Inflammatory macrophage (primary cell): ENCODE measurements at regions not wholly inside any gene's neighbourhood (a gene's known extent, or its start where the extent isn't known, plus 50 kb on each side); places are given as distances from the start of the nearest gene placed in this dataset.
"Not testable (repeated sequence)": the region's sequence is repeated elsewhere in the genome, so short reads cannot be mapped to it uniquely, and the experiment has no call there.

ENCODE experiments used
- DNase-seq, 2 donors: peaks; one replicate each; pipeline ENCODE4 v3.0.0-alpha.2; 2020 to 2022

DNA sequence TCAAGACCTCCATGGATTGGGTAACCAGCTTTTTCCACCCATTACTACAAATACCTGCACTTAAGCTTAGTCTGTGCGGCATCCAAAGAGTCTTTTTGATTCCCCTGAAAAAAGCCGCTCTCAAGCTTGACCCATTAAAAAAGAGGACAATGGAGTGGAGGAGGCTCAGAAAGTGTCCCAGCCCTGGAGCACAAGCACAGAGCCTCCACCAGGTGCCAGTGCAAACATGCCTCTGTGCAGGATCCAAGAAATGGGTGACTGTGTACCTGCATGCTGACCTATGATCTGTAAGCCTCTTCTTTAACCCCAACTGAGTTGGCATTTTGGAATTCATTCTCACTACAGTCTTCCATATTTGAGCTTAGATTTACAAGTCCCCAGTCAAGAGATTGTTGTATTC is 168.3 kb upstream of the TLE4 start:
- no peak for DNase-seq

DNA sequence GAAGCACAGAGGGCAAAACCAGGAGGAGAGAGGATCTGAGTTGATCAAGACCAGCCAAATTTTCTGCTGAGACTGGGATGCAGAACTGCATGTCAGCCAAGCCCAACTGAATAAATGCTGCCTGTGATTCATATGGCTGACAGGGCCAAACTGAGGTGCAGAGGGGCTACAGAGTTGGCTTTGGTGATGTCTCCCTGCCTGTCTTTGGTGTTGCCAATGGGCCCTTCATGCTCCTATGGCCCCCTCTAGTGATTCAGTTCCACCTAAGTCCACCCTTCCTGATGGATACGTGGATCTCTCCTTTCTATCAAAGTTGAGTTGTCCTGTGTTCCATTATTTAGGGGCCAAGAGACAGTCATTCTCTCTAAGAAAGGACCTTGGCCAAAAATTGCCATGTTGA is 163.6 kb upstream of the TLE4 start:
- DNase-seq, result no peak

DNA sequence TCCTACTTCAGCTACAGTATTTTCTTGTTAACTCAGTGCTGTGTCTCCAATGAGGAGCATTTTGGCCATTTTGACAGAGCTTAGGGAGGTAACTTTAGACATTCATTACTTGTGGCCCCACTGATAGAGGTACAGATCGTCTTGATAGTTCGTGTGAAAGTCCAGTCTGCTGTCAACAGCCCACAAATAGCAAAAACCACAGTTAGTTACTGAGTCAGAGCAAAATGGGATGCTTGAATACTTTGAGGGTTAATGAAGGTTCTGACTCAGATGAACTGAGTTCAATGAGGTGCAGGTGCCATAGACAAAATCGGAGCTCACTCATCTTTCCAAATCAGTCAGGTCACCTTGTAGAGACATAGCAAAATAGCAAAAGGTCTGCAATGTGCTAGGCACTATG is 163.1 kb upstream of the TLE4 start:
- no peak for DNase-seq

DNA sequence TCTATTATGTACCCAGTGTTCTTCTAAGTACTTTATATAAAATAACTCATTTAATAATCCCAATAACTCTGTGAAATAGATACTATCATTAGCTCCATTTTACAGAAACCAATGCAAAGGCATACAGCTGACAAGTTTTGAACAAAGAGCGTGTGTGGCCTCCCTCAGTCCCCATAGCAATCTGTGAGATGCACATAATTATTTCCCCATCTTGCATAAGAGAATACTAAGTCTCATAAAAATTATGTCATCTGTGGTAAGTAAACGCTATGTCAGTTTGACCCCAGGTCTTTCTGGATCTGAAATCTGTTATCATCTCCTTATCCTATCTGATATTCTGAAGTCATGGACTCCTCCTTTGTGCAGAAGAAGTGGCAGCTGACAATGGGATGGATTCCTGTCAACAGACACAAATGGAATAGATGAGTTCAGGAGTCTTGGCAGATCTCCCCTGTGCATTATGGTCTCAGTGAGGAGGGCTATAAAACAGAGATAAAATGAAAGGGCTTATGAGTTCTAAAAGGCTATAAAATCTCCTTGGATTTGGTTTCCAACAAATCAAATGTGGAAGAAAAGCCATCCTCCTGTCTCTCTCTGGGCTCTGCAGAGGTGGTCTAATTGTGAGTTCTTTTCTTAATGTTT is 162.5 kb upstream of the TLE4 start:
- no peak for DNase-seq

DNA sequence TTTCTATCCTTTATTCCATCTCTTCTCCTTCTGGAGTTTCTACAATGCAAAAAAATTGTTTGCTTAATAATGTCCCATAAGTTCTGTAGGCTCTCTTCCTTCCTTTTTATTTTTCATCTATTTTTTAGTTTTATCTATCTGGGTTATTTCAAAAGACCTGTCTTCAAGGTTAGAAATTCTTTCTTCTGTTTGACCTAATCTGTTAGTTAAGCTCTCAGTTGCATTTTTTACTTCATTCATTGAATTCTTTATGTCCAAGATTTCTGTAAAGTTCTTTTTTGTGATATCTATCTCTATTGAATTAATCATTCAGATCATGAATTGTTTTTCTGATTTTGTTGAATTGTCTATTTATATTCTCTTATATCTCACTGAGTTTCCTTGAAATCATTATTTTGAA is 145.9 kb upstream of the TLE4 start:
- no peak for DNase-seq

DNA sequence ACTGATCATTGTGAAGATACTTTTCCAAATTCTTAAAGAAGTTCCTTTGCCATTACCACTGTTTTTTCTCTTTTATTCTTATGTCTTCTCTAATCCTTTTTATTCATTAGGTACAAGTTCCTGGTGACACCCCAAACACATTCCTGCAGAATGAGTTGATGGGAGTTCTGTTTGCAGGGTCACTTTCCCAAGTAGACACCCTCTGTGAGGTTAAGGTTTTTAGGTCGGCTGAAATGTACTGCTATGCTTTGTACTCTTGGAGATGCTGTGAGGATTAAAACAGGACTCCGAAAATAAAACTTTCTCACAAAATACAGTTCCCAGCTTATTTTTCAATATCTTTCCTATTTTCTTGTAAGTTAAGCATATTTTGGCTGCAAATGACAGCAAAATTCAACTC is 143.3 kb upstream of the TLE4 start:
- no peak for DNase-seq

DNA sequence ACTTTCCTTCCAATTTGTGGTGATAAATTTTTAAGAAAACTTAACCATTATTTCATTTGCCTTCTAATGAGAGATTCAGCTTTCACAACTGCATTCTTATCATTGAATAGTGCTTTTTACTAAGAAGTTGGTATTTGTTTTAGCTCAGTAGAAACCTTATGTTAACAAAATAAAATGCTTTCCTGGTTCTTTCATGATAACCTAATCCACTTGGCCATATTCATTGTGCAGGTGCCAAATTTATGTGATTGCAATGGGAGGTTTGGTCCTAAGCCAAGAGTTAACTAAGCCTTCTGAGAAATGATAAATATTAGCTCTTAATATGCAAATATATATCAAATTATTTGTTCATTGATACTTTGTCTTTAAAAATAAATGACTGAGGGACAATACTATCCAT is 141.1 kb upstream of the TLE4 start:
- DNase-seq, result no peak

DNA sequence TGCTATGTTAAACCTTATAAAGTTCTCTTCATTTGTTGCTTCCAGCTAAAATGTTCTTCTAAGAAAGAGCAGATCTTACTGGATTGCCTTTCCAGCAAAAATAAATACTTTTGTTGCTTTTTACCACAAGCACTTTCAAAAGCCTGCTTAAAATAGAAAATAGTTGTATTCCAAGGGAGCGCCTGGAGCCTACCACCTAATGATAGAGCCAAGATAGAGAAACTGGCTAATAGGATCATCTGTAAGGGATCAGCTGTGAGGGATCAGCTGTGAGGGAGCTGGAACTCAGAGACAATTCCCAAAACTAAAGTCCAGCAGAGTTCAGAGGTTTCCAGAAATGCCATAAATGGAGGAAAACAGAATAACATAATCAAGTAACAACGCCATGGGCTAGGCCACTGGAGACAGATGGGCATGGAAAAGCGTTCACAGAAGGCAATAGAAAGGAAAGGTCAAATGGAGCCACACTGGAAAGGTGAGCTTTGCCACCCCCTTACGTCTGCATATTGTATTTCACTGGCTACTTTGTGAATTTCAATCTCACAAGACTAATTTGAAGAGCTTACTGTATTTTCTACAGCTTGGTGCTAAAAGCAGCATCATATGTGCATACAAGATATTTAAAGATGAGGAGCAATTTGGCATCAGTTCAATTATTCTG is 140.6 kb upstream of the TLE4 start:
- DNase-seq, result no peak

DNA sequence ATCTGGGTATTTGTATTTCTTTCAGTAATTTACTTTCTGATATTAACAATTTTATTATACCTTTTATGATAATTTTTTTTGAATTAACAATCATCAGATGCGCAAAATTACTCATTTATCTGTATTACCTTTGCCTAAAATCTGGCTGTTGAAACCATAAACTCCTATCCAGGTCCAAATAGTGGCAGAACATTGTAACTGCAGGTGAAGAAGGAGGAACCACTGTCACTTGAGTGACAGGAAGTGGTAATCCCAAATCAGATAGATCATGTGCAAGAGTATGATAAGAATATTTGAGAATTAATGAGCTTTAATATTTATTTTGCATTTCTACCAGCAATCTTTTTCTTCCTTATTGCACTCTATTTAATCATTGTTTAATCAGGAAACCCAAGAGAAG is 139.3 kb upstream of the TLE4 start:
- no peak for DNase-seq

DNA sequence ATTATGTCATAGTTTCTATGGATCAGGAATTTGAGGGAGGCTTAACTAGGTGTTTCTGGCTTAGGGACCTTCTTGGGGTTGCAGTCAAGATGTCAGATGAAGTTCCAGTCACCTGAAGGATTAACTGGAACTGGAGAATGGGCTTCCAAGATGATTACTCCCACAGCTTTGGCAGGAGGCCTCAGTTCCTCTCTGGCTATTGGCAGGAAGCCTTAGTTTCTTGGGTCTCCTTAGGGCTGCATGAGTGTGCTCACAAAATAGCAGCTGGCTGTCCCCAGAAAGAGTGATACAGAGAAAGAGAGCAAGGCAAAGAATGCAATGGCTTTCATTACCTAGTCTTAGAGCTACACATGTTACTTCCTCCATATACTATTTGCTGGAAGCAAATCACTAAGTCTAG is 138.1 kb upstream of the TLE4 start:
- DNase-seq, result no peak

DNA sequence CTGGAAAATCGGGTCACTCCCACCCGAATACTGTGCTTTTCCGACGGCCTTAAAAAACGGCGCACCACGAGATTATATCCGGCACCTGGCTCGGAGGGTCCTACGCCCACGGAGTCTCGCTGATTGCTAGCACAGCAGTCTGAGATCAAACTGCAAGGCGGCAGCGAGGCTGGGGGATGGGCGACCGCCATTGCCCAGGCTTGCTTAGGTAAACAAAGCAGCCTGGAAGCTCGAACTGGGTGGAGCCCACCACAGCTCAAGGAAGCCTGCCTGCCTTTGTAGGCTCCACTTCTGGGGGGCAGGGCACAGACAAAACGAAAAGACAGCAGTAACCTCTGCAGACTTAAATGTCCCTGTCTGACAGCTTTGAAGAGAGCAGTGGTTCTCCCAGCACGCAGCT is 132.5 kb upstream of the TLE4 start:
- not testable (repeated sequence) for DNase-seq

DNA sequence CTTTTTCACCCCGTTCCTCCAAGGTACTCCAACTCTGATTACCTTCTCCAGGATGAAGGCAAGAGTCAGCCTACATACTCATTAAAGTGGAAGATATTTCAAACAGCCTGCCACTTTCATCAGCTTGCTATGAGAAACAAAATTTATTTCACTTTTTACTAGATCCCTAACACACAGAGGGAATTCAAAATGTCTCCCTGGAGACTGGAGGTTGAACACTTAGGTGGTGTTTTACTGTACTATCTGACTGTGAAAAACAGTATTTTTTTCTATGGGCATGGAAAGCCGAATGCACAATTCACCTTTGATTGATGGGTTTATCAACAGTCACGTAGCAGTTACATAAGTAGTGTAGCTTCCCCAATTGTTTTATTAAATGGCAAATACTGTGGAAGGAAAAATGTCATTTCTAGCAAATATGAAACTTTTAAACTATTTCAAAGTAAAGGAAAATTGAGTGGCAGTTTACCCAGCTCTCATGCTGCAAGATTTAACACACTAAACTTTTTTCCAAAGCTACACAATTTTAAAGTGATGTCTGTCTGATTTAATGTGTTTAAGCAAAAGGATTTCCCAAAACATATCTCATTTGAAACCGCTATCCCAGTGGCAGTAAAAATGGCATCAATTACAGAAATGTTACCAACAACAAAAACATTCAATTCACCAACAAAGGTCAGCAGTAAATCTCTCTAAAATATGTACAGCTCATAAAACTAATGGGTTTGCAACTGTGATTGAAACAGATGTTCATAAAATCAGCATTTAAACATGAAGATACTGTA is 125.0 kb upstream of the TLE4 start:
- no peak for DNase-seq

DNA sequence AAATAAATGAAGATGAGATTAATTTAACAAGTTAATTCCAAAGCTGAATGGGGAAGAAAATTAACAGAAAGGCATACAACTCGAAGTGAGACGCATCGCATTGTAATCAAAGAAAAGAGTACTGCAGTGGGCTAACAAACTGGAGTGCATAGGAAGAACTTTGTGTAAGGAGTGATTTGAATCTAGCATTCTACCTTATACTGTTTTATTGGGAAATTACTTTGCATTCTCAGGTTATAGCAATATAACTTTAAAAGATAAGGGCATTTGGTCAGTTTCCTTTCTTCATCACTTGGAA is 124.5 kb upstream of the TLE4 start:
- DNase-seq, result no peak

DNA sequence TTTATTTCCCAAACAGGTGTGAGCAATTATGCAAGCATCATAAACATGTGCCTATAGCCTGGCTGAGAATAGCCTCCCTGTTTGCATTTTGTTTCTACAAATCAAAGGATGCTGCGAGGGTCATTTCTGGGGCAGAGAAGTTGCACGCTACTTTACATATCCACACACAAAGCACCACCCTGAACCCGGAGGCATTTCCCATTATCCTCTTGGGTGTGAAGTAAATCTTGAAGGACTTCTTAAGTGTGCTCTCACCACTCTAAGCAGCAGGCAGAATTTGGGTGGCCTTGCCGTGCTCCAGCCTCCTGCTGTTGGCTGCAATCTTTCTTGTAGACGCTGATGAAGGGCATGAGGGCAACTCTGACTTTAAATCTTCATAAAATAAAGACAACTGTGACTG is 124.0 kb upstream of the TLE4 start:
- DNase-seq, result no peak

DNA sequence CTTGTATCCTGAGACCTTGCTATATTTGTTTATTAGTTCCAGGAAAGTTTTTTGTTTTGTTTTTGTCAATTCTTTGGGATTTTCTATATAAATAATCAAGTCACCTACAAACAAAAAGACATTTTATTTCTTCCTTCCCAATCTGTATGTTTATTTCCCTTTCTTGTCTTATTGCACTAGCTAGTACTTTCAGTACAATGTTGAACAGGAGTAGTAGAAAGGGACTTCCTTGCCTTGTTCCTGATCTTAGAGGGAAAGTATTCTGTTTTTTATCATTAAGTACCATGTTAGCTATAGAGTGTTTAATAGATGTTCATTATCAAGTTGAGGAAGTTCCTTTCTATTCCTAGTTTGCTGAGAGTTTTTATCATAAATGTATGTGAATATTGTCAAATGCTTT is 119.5 kb upstream of the TLE4 start:
- no peak for DNase-seq

DNA sequence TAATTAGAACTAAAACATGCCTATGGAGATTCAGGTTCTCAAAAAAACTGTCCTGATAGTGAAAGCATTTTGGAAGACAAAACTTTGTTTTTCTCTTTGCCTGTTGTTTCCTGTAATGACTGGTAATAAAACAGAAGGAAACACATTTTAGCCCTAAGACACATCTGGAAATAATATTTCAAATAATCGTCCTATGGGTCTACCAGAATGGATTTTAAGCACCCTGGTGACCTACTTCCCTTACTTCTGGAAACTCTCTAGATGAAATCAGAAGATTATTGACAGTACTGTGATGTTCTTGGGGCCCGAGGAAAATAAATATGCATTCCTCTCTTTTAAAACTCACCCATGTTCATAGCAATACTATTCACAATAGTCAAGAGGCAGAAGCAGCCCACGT is 110.1 kb upstream of the TLE4 start:
- no peak for DNase-seq

DNA sequence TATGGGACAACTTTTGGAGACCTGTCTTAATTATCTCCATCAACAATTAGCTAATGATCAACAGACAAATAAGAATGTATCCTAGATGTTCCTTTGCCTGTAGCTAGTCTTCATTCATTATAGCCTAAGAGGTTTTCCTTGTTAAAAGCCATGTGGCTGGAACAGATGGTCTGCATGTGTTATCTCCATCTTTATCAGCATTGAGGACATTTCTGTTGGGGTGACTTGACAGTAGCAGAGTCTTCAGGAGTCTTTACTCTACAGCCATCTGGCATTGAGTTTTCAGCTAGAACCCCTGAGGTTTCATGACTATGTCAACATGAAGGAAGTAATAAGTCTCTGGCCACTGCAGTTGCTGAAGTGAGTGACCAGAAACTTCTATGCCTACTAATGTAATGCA is 106.6 kb upstream of the TLE4 start:
- no peak for DNase-seq

DNA sequence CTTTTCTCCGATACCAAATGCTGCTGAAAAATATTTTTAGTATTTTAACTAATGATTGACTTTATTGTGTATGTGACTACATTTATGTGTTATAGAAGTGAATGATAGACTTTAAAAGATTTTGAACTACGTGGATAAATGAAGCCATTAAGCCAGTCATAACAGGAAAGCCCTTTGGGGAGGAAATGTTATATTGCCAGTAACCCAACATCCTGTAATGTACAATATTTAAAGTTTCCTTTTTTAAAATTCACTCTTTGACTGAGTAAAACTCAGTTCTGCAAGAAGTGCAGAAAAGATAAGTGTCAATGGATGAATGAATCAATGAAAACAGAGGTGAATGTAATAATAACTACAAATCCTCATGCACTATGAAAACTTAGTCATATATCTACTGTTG is 102.6 kb upstream of the TLE4 start:
- DNase-seq, result no peak

DNA sequence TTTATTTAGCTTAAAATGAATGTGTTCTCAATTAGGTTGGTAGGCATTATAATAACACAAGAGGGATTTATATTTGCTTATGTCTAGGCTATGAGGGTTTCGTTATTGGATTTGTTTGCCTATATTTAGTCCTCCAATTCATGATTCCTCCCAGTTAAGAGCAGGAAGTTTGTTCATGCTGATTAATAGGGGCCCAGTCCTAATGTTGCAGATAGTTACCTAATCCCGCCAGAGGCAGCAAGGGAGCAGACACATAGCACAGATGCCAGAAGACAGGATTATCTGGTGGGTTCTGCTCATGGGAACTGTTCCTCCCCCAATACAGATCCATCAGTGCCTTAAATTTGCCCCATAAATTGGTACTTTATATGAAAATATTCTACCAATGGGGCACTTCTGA is 100.8 kb upstream of the TLE4 start:
- no peak for DNase-seq

DNA sequence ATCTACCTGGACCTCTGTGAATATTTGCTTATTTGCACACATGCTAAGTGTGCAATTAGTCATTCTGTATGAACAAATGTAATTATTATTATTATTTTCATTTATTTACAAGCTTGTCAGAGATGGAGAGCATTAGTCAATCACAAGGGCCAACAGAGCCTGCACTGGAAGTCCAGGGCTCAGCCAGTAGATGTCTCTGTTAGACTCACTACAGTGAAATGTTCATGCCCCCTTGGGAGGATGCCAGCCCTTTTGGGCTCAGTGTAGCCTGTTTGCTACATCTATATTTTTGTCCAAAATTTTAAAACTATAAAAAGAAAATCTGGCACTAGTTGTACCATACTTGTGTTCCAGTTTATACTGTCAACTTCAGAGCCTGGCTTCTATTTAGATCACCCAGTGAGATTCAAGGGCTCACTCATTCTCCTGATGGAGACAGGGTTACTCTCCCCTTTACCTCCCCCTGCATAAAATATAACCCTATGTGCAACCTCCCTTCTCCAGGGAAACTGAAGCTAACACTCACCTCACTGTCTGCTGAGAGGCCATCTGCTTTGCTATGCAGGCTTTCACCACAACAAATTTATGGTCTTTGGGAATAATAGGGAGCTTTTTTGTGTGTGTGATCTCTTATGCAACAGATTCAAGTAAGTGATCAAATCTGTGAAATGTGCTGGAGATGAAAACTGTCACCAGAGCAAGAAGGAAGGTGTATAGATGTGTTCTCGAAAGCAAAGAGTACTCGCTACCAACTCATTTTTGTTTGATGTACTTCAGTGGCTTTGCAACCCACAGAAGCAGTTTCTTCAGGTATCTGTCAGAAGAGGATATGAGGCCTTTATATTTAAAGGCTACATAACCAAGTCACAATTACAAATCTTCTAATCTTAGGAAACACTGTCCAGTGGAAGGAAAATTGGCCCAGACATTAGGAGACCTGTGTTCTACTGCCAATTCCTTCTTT is 99.9 kb upstream of the TLE4 start:
- DNase-seq, result no peak

DNA sequence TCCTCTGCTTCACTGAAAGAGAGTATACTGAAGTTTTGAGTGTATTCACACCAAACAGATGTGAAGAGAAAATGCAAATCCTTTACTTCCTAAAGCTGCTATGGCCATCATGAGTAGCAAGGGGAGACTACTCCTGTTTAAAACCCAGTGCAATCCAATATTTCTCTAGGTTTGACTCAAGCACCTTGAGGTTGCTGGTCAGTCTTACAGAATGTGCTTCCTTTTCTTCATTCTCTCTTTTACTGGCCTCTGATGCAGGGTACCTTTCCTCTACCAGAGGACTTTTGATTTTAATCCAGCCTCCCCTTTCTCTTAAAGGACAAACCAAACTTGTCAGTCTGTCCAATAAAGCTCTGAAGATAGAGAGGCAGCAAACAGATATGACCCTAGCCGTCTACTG is 98.1 kb upstream of the TLE4 start:
- no peak for DNase-seq

DNA sequence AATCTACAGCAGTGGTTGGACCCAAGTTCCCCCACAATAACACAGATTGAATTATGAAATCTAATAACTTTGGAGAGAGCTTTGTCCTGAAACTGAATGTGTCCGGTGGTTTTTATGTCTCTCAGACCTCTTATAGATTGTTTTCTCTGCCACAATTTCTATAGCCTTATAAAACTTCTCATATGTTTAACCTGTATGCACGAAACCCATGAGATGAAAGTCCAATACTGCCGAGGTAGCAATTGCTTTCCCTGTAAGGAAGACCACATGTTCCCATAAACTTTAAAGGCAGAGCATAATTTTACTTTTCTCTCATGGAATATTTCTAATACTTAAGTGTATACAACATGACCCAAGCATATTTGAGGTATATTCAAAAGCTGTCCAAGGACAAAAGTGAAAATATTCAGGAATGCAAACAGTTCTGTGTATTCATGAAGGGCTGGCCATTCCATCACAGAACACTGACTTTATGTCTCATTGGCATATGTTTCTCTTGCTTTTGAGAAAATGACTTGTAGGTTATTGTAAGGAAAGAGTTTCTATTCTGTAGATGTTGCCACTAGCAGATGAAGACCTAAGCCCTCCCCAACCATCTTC is 94.4 kb upstream of the TLE4 start:
- DNase-seq, result no peak
